ENCODE measurements at regions not wholly inside any gene's neighbourhood (a gene's known extent, or its start where the extent isn't known, plus 50 kb on each side); places are given as distances from the start of the nearest gene placed in this dataset.

- TF ChIP-seq CHD4 (IDR thresholded peaks at IDR 0.05; ENCODE audit: insufficient read depth, insufficient replicate concordance, low read depth, low read length, poor library complexity, severe bottlenecking) (no peak), RNF2 (IDR thresholded peaks at IDR 0.05) (no peak), GATA2 (CRISPR knock-in tag; IDR thresholded peaks at IDR 0.05) (no peak), CHD1 (IDR thresholded peaks at IDR 0.05; ENCODE audit: low read length) (no peak), GTF2F1 (IDR thresholded peaks at IDR 0.05; ENCODE audit: low read depth, low read length) (no peak), TCF7L2 (IDR thresholded peaks at IDR 0.05; ENCODE audit: low read depth, low read length) (no peak), MYNN (IDR thresholded peaks at IDR 0.05) (no peak), MYNN (CRISPR knock-in tag; IDR thresholded peaks at IDR 0.05) (no peak), POLR2AphosphoS5 (IDR thresholded peaks at IDR 0.05; ENCODE audit: control insufficient read depth, insufficient read depth, low read depth, low read length) (no peak), EZH2 (IDR thresholded peaks at IDR 0.05; ENCODE audit: borderline replicate concordance, low read depth, low read length) (no peak)
These were observed 80.9 kb upstream of the CPEB4 start for GRCh38 chr5:173807181-173807655.

Measured in K562 (cell line).